ENCODE measurements at regions not wholly inside any gene's neighbourhood (a gene's known extent, or its start where the extent isn't known, plus 50 kb on each side); places are given as distances from the start of the nearest gene placed in this dataset.
"Not testable (repeated sequence)": the region's sequence is repeated elsewhere in the genome, so short reads cannot be mapped to it uniquely, and the experiment has no call there.

GRCh38 chr7:73175322-73175721 lies 89.5 kb upstream of the SPDYE9 start:
- not testable (repeated sequence) for DNase-seq (ENCODE audit: low read depth)

DNA sequence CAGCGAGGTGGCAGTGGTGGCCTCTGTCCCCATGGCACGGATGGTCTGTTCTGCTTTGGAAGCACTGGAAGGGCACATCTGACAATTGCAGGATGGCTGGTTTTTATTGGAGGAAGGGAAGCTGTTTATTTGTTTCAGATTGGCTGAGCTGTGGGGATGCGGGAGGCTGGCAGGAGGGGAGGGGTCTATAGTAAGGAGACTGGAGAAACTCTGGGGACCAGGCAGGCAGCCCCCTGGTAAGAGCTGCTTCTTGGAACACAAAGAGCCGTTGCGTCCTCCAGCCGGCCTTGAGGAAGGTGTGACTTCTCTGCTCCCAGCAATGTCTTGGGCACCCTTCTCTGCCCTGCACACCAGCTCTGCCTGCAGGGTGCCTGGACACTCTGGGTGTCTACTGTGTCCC lies 85.1 kb upstream of the SPDYE9 start:
- not testable (repeated sequence) for DNase-seq (ENCODE audit: low read depth)

DNA sequence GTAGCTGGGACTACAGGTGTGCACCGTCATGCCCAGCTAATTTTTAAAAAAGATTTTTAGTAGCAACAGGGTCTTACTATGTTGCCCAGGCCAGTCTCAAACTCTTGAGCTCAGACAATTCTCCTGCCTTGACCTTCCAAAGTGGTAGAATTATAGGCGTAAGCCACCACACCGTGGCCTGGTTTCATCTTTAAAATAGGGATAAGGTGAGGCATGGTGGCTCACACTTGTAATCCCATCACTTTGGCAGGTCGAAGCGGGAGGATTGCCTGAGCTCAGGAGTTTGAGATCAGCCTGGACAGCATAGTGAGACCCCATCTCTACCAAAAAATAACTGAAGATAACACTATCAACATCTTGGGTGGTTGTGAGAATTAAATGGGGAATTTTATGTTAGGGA lies 84.6 kb upstream of the SPDYE9 start:
- DNase-seq (ENCODE audit: low read depth) = not testable (repeated sequence)

DNA sequence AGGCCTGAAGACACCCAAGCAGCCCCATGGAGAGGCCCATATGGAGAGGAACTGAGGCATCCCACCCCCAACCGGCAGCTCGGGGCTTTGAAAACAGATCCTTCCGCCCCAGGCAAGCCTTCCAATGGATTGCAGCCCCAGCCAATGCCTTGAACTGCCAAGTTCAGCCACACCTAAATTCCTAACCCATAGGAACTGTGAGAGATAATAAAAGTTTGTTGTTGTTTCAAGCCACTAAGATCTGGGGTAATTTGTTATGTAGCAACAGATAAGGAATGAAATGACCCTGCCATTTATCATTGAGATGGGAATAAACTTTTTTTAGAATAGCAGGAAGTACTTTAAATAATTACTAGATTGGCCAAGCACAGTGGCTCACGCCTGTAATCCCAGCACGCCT lies 80.3 kb upstream of the SPDYE9 start:
- DNase-seq (ENCODE audit: low read depth) = not testable (repeated sequence)

GRCh38 chr7:73162680-73163079 lies 76.8 kb upstream of the SPDYE9 start:
- DNase-seq (ENCODE audit: low read depth) = not testable (repeated sequence)

GRCh38 chr7:73161727-73162126 lies 75.9 kb upstream of the SPDYE9 start:
- DNase-seq (ENCODE audit: low read depth) = not testable (repeated sequence)

- DNase-seq (ENCODE audit: low read depth) = not testable (repeated sequence)
These were observed 71.4 kb upstream of the SPDYE9 start for GRCh38 chr7:73157169-73157661.

DNA sequence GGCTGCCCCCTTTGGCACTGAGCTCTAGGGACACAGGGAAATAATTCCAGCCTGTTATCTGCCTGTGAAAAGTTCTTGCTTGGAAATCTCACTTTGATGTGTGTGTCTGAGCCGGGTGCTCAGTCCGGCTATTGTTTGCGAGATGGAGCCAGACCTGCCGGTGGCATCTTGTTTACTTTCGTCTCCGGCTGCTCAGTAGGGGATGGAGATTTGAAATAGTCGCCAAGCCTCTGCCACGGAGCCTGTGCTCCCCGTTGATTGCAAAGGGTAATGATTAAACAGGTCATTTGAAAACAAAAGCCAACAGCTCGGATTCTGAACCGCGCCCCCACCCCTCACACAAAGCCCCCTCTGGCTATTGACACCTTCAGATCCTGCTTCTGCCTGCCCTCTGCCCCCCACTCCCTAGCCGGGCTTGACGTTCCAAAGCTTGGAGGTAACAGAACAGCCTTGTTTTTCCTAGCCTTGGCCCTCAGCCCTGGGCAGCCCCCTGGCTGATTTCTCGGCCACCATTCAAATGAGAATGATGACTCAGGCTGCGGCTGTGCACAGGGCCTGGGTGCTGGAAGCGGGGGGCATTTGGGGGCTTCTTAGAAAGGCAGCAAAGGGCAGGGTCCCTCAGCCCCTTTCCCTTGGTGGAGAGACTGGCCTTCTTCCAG lies 70.8 kb upstream of the SPDYE9 start:
- not testable (repeated sequence) for DNase-seq (ENCODE audit: low read depth)

DNA sequence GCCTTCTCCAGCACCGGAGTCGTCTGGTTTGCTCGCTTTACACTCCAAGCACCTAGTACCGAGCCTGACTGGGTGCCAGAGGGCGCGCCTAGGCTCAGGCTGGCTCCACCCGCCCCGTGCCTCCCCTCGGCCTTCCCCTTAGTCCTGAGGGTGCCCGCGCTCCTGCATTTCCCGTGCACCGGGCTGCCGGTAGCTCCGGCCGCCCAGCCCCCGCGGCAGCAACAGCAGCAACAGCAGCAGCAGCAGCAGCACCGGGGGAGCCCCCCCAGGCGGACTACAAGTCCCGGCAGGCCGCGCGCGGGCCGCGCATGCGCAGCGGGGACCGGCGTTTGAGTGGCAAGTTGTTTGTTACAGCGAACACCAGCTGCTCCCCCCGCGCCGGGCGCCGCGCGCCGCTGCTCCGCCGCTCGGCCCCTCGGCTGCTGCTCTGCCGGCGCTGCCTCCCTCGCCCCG lies 68.8 kb upstream of the SPDYE9 start:
- DNase-seq (ENCODE audit: low read depth) = peak; percentile 62

DNA sequence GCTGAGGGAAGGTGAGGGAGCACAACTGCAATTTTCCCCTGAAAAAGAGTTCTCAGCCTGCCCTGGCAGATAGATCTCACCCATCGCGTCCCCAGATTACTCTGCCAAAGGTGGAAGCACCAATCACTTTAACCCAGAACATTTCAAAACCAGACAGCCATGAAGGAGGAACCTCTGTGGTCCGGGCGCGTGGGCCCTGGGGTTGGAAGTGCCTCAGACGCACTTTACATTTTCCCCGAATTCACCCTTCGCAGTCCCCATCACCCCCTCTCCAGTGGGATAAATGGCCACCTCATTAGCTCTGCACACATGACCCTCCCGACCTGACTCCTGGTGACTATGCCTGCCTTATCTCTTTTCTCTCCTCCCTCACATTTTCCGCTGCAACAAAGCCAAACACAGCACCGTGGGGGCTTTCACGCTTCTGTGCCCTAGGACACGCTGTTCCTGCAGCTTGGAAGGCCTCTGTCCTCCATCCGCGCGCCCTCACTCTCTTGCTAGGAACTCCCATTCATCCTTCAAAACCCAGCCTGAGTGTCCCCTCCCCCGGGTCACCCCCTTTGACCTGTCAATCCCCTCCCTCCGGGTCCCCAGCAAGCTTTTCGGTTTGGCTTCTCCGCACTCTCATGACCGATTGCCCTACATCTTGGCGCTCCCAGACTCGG lies 68.2 kb upstream of the SPDYE9 start:
- not testable (repeated sequence) for DNase-seq (ENCODE audit: low read depth)

DNA sequence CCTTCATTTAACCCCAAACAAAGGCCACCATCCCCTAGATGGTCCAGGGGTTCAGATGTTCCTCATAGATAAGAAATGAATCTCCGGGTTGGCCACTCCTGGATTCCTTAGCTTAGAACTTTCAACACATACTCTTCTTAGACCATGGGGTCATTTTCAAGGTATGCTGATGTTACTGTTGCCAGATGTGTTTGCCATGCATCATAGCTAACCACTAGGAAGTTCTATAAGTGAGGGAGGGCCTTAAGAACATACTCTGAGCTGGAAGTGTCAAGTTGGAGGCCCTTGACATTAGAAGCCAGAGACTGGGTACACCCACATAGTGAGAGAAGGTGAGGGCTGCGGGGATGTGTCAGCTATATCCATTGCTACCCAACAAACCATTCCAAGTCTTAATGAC lies 62.7 kb upstream of the SPDYE9 start:
- DNase-seq (ENCODE audit: low read depth) = not testable (repeated sequence)

GRCh38 chr7:73147681-73148080 lies 61.8 kb upstream of the SPDYE9 start:
- not testable (repeated sequence) for DNase-seq (ENCODE audit: low read depth)

GRCh38 chr7:73143993-73144392 lies 58.2 kb upstream of the SPDYE9 start:
- not testable (repeated sequence) for DNase-seq (ENCODE audit: low read depth)

DNA sequence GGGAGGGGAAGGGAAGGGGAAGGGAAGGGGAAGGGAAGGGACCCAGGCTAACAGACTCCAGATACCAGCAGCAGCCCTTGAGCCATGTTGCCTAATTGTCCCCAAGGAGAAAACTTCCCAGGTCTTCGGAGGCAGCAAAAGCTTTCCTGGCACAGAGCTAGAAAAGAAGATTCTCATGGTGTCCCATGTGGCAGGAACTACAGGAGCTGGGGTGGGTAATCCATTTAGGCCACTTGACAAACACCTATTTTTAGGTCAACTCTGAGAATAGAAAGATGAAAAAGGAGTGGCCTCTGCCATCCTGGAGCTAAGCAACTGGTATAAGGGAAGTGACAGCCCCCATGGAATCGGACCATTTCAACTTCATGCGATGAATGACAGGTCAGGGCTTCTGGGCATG lies 52.1 kb upstream of the SPDYE9 start:
- not testable (repeated sequence) for DNase-seq (ENCODE audit: low read depth)
